SKM-1 treated with dmso at 0.1 percent for 144 hours (cell line): ENCODE measurements at regions not wholly inside any gene's neighbourhood (a gene's known extent, or its start where the extent isn't known, plus 50 kb on each side); places are given as distances from the start of the nearest gene placed in this dataset.
"Not testable (repeated sequence)": the region's sequence is repeated elsewhere in the genome, so short reads cannot be mapped to it uniquely, and the experiment has no call there.

Source experiments
- DNase-seq: peaks from one replicate; lab custom pipeline; 2025; ENCODE audit not compliant: unreplicated experiment; lab: John Stamatoyannopoulos, UW

DNA sequence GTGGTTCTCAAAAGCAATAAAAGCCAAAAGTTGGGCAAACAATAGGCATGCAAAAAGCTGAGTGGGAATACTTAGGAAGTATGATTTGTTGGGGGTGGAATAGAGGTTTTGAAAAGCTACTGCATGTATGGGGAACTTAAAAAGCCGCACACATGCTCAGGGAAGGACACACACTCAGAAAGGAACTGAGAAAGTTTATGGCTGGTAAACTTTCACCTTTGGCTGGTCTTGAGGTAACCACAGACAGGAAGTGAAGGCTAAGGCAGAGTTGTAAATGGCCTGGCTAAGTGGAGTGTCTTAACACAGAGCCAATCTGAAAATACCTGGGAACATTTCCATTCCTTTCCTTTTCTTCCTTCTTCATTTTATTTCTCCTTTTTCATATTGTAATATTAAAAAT lies 134.5 kb upstream of the EXOC2 start:
- DNase-seq: no peak

GRCh38 chr6:819122-819521 lies 126.2 kb upstream of the EXOC2 start:
- DNase-seq: no peak

- DNase-seq: no peak
These were observed 125.3 kb upstream of the EXOC2 start for GRCh38 chr6:818196-818595.

DNA sequence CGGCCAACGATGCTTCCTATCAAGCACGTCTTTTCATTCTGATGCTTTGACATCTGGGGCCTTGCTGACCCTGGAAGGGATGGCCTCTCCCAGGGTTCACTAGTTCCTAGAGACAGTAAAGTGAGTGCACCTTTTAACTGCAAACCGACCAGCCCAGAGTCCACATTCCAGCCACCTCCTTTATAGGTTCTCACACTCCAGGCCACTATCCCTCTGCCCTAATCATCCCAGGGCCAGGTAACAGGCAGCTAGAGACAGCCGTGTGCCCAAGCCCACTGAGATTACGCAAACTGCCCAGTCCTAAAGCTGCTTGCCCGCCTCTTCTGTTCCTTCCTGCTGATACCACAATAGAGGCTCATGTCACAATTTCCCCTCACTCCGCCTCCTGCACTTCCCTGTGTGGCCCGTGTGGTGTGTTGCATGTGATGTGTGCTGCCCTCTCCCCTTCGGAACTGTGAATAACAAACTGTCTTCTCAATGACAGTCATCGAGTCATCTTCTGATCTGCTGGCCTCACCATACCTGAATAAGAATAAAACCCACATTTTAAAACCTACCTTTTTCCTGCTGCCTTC lies 123.7 kb upstream of the EXOC2 start:
- peak; percentile 52 for DNase-seq

DNA sequence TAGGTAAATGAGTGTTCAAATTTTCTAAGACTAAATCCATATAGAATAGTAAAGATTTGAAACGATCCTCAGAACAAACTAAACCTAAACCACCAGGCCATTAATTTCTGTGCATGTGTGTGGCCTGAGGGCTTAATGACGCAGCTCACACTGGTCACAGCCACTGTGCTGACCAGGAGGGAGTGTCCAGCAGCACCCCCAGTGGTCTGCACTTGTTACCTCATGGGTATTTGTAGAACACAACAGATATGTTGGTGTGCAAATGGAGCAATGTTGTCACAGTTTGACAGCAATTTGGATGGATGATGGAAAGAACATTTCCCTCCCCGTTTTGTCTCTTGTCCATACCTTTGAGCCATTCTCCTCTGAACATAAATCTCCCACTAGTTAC lies 122.4 kb upstream of the EXOC2 start:
- DNase-seq: no peak

- no peak for DNase-seq
These were observed 121.7 kb upstream of the EXOC2 start for GRCh38 chr6:814378-815347.

- DNase-seq: no peak
These were observed 118.9 kb upstream of the EXOC2 start for GRCh38 chr6:811831-812230.

GRCh38 chr6:811191-811590 lies 118.3 kb upstream of the EXOC2 start:
- no peak for DNase-seq

DNA sequence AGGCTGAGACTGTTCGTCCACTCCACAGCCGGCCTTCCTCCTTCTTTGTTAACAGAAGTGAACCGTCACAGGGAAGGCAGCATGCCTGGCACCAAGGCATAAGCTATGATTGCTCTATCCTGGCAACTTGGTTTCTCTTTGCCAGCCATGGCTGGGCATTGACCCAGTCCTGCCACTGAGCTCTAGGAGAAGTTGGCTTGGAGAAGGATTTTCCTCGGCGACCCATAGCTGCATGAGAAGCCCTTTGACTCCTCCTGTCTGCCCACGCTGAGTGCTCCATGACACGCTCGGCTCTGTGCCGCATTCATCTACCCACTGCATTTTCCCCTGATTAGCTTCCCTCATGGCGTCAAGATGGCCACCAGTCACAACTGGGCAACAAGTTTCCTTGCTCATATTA lies 111.8 kb upstream of the EXOC2 start:
- DNase-seq: no peak

DNA sequence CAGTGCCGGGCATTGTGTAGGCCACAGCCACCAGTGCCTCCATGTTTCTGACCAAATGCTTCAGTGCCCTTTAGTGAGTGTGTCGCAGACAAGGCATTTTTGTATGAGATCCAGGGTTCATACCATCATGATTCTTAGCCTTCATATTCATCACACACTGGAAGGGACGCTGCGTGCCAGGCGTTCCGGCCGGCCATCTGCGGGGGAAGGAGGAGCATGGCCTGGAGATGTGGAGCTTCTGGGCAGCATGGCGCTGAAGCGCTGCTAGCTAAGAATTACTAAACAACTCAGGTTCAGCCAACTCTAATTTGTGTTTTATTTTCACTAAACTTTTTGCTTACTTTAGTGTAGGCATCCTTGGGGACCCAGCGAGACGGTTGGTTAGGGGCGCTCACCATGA lies 111.4 kb upstream of the EXOC2 start:
- no peak for DNase-seq

DNA sequence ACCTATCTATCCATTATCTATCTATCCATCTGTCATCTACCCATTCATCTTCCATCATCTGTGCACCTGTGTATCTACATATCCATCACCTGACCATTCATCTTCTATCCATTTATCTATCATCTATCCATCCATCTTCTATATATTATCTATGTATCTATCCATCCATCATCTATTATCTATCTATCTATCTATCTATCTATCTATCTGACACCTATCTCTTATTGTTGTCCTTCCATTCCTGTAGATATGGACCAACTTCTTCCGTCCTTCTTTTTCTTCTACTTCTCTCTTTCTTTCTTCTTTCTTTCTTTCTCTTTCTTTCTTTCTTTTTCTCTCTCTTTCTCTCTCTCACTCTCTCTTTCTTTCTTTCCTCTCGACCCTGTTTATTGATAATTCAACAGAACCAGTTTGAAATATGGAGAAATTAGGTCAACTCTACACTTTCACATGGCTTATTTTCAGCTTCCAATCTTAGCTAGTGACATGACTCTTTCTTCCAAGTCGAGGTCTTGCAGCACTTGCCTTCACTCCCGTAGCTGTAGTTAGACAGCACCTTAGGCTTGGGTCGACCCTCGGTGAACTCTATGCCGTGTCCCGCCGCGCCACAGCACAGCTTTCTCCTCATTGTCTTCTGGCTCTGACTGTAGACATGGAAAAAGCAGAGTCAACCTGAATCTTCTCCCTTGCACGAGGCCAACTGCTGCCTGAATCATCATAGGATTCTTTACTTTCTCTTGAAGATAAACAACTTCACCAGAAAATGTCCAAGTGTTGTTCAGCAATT lies 110.4 kb upstream of the EXOC2 start:
- no peak for DNase-seq

DNA sequence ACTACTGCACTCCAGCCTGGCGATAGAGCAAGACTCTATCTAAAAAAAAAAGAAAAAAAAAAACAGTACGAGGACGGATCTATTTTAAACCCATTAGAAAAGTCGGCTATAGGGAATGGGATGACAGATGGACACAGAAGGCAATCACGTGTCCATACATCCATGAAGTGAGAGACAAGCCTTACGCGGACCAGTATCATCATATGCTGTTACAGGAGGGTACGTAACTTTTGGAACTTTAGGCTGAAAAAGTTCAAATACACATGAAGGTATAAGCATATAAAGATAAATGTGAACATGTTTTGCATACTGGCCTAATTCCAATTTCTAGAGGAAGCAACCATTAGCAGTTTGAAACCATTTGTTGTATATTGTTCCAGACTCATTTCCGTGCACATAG lies 109.8 kb upstream of the EXOC2 start:
- no peak for DNase-seq

DNA sequence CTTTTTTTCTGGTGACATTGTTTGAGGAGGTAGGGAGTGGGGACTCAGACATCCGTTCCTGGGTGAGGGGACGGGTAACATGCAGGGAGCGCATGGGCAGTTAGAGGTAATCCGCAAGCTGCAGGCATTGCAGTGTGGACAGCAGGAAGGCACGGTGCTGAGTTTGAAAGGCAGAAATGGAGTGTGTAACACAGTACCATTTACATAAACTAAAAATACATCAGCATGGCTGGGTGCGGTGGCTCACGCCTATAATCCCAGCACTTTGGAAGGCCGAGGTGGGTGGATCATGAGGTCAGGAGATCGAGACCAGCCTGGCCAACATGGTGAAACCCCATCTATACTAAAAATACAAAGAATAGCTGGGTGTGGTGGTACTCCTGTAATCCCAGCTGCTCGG lies 109.3 kb upstream of the EXOC2 start:
- DNase-seq: not testable (repeated sequence)

DNA sequence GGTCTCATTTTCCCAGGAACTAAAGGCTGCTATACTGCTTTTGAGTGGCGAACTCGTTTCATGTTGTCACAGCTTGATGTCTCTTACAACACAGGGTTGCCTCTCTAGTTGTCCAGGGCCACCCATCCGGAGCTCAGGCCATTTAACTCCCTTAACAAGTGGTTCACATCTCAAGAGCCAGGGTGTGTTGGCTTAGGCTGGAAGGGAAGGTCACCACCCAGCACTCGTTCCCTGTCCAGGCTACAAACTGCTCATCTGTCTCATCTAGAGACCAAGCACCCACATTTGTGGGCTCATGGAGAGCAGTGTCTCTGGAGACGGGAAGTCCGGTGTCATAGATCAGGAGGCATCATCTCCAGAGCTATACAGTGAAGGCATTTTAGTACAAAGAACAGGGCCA lies 106.8 kb upstream of the EXOC2 start:
- no peak for DNase-seq

DNA sequence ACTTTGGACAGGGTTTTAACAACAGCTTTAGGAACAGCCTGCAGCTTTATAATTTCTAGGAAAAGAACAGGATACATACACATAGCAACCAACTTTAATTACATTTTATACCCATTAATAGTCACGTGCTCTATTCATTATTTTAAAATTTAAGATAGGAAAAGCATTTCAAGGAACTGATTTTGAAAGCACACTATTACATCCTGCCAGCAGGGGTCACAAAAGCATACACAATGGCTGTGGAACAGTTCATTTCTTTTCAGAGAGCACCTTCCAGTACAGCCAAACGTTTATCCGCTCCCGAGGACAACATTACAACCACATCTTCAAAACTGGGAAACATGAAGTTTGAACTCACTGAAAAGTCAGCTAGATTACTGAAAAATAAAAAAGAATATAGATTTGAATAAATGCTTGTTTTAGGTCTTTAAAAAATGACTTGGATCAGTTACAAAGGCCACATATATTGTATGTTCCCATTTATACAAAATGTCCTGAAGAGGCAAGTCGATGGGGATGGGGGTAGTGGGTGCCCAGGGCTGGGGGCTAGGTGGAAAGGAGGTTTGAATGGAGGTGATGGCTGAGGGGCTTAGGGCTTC lies 104.6 kb upstream of the EXOC2 start:
- peak; percentile 28 for DNase-seq

GRCh38 chr6:795046-795685 lies 102.2 kb upstream of the EXOC2 start:
- no peak for DNase-seq

- no peak for DNase-seq
These were observed 100.3 kb upstream of the EXOC2 start for GRCh38 chr6:793261-793660.

GRCh38 chr6:792662-793061 lies 99.7 kb upstream of the EXOC2 start:
- DNase-seq: no peak

DNA sequence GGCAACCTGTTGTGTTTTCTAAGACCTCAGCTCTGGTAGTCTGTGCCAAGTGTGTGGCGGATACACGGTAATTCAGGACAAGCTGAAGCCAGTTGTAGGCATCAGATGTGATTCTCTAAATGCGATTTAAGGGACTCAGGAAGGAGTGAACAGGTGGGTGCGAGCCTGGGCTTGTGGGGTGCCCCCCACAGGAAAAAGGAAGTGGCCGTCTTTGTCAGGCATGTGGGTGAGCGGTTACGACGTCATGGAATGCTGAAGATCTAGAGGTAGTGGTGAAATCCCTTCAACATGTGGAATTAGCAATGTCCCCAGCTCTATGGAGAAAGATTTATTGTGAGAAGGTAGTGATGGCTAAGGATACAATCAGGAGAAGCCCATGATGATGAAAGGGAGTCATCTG lies 95.1 kb upstream of the EXOC2 start:
- no peak for DNase-seq

DNA sequence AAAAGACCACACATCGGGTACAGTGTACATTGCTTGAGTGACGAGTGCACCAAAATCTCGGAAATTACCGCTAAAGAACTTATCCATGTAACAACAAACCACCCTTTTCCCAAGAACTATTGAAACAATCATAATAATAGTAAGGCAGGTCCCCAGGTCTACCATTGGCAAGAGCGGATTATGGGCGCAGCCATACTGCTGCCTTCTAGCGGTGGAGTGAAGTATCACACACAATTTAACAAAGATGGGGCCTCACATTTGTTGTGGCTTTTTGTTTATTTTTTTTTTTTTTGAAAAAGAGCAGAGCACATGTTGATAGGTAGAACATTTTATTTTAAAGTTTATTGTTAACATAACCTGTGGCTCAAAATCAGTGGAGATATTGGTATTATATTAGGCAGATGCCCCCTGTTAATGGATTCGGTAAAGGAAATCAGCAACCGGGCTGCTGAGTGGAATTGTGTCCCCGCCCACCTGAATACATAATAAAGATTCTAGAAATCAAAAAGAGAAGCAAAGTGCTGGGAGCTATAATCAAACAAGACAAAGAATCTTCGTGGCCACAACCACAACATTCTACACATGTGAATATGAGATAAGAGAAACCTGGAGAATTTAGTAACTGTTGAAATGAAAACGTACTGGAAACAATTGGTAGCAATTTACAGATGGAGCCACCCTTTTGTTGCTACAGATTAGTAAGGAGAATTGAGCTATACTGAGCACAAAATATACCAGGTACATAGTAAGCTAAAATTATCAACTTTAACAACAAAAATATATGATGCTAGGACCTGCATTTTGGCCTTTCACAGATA lies 94.2 kb upstream of the EXOC2 start:
- DNase-seq: peak; percentile 4
